IPS-20b (cell line): ENCODE measurements at regions not wholly inside any gene's neighbourhood (a gene's known extent, or its start where the extent isn't known, plus 50 kb on each side); places are given as distances from the start of the nearest gene placed in this dataset.
A peak's percentile ranks its signal among the peaks of the same experiment; 100 is the strongest.

Experiments used
- H3K27ac ChIP-seq: one replicate; pipeline ENCODE4 v1.5.1; 2013; ENCODE audit warnings: low read length
- H3K27me3 ChIP-seq: 2 replicates; pipeline ENCODE4 v1.6.1; 2013; ENCODE audit warnings: mild to moderate bottlenecking, low read length, inconsistent platforms; ENCODE audit not compliant: insufficient read depth
- H3K36me3 ChIP-seq: 2 replicates; pipeline ENCODE4 v1.6.1; 2013; ENCODE audit warnings: low read depth, mild to moderate bottlenecking, inconsistent platforms, low read length, moderate library complexity; ENCODE audit not compliant: insufficient read depth
- H3K4me1 ChIP-seq: 2 replicates; pipeline ENCODE4 v1.6.1; 2013; ENCODE audit warnings: mild to moderate bottlenecking, control low read depth, inconsistent platforms, low read length, moderate library complexity; ENCODE audit not compliant: insufficient read depth
- H3K4me3 ChIP-seq: 2 replicates; pipeline ENCODE4 v1.5.1; 2013; ENCODE audit warnings: mild to moderate bottlenecking, low read length, inconsistent platforms
- H3K9ac ChIP-seq: 2 replicates; pipeline ENCODE4 v1.6.1; 2013; ENCODE audit warnings: low read depth, mild to moderate bottlenecking, inconsistent platforms, low read length, moderate library complexity
- H3K9me3 ChIP-seq: 2 replicates; pipeline ENCODE4 v1.6.1; 2013; ENCODE audit warnings: mild to moderate bottlenecking, low read depth, low read length, inconsistent platforms; ENCODE audit not compliant: insufficient read depth

GRCh38 chr6:14957355-14958059 is 288.4 kb upstream of the JARID2 start:
- H3K4me3 ChIP-seq = no peak overlapping the region
- no peaks in the 10 kb centered on the region for H3K9me3 ChIP-seq
- no peaks in the 10 kb centered on the region for H3K4me1 ChIP-seq
- no peak overlapping the region for H3K9ac ChIP-seq
- no peaks in the 10 kb centered on the region for H3K27me3 ChIP-seq
- H3K36me3 ChIP-seq = no peaks in the 10 kb centered on the region
- no peak overlapping the region for H3K27ac ChIP-seq

DNA sequence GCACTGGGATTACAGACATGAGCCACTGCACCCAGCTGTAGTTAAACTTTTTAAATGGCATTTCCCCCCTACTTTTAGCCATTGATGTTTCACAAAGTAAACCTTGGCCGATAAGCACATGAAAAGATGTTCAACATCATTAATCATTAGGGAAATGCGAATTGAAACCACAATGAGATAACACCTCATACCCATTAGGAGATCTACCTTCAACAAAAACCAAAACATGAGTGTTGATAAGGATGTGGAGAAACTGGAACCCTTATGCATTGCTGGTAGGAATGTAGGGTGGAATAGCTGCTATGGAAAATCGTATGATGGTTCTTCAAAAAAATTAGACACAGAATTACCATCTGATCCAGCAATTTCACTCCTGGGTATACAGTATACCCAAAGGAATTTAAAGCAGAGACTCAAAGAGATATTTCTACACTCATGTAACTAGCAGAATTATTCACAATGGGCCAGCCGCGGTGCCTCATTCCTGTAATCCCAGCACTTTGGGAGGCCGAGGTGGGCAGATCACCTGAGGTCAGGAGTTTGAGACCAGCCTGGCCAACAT is 286.5 kb upstream of the JARID2 start:
- Histone ChIP-seq H3K9me3 (no peaks in the 10 kb centered on the region), H3K4me1 (no peaks in the 10 kb centered on the region), H3K4me3 (no peak overlapping the region), H3K27ac (no peak overlapping the region), H3K27me3 (no peaks in the 10 kb centered on the region), H3K36me3 (no peaks in the 10 kb centered on the region), H3K9ac (no peak overlapping the region)

- no peak overlapping the region for H3K9ac ChIP-seq
- H3K9me3 ChIP-seq = peaks cover 4% of the 10 kb centered on the region; the same call in 1 of the 2 replicates
- H3K4me3 ChIP-seq = no peak overlapping the region
Measured at GRCh38 chr6:14964556-14965270, 281.2 kb upstream of the JARID2 start.

GRCh38 chr6:14965424-14966075 is 280.3 kb upstream of the JARID2 start:
- H3K9ac ChIP-seq = peak overlapping the region; percentile 28; the same call in 1 of the 2 replicates
- H3K9me3 ChIP-seq = peaks cover 4% of the 10 kb centered on the region; the same call in 1 of the 2 replicates
- H3K4me1 ChIP-seq = peaks cover 30% of the 10 kb centered on the region
- H3K27me3 ChIP-seq = no peaks in the 10 kb centered on the region
- H3K4me3 ChIP-seq = no peak overlapping the region
- H3K27ac ChIP-seq = peak overlapping the region; percentile 11
- H3K36me3 ChIP-seq = no peaks in the 10 kb centered on the region

More at GRCh38 chr6:14964556-14965270, 281.2 kb upstream of the JARID2 start:
- Histone ChIP-seq H3K27ac (no peak overlapping the region), H3K27me3 (no peaks in the 10 kb centered on the region), H3K4me1 (peaks cover 27% of the 10 kb centered on the region), H3K36me3 (no peaks in the 10 kb centered on the region)

- no peaks in the 10 kb centered on the region for H3K36me3 ChIP-seq
- peak overlapping the region; percentile 28; the same call in 1 of the 2 replicates for H3K9ac ChIP-seq
- H3K27ac ChIP-seq = peak overlapping the region; percentile 11
- H3K4me1 ChIP-seq = peaks cover 30% of the 10 kb centered on the region
- H3K9me3 ChIP-seq = peaks cover 4% of the 10 kb centered on the region; the same call in 1 of the 2 replicates
- H3K4me3 ChIP-seq = no peak overlapping the region
- H3K27me3 ChIP-seq = no peaks in the 10 kb centered on the region
Measured at GRCh38 chr6:14966096-14966905, 279.6 kb upstream of the JARID2 start.

DNA sequence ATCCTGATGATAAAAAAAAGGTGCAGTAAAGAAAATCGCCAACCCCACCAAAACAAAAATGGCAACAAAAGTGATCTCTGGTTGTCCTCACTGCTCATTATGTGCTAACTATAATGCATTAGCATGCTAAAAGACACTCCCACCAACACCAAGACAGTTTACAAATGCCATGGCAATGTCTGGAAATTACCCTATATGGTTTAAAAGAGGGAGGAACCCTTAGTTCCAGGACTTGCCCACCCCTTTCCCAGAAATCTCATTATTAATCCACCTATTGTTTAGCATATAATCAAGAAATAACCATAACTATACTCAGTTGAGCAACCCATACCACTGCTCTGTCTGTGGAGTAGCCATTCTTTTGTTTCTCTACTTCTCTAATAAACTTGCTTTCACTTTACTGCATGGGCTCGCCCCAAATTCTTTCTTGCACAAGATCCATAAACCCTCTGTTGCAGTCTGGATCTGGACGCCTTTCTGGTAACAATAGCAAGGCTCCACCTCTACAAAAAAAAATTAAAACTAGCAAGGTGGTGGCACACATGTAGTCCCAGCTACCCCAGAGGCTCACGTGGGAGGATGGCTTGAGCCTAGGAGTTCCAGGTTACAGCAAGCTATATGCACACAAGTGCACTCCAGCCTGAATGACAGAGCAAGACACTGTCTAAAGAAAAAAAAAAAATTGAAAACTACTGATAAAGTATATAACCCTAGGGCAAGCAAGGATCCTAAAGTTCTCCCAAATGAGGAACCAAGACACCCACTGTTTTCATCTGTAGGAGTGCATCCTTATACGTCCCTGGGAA is 278.8 kb upstream of the JARID2 start:
- Histone ChIP-seq H3K27ac (no peak overlapping the region), H3K9ac (no peak overlapping the region), H3K9me3 (peaks cover 4% of the 10 kb centered on the region; the same call in 1 of the 2 replicates)

DNA sequence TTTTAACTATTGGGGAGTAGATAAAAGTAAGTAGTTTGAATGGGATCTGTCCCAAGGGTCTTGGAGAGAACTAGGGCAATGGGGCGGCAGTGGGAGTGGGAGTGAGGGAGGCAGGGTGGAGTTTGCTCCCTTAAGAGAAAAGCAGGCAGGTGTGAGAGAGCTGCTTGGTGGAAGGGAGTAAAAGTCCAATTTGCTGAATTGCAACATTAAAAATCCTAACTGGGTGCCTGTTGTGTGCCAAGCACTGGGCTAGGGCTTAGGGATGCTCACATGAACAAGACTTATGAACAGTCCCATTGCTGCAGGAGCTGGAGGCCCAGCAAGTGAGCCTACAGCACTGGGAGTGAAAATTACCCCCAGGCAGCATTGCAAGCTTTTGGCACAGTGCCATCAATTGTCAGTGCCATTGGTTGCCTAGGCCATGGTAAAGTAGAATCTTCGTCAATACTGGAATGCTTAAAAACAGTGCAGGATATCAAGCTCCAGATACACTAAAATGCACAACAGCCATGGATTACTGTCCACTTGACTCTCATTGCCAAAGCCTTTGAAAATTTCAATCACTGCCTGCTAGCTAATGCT is 277.7 kb upstream of the JARID2 start:
- H3K9me3 ChIP-seq = peaks cover 4% of the 10 kb centered on the region; the same call in 1 of the 2 replicates
- no peak overlapping the region for H3K9ac ChIP-seq
- no peaks in the 10 kb centered on the region for H3K27me3 ChIP-seq
- H3K36me3 ChIP-seq = no peaks in the 10 kb centered on the region
- peaks cover 30% of the 10 kb centered on the region for H3K4me1 ChIP-seq
- H3K4me3 ChIP-seq = no peak overlapping the region
- no peak overlapping the region for H3K27ac ChIP-seq

More for the DNA sequence above, 278.8 kb upstream of the JARID2 start:
- H3K27me3 ChIP-seq = no peaks in the 10 kb centered on the region
- no peaks in the 10 kb centered on the region for H3K36me3 ChIP-seq
- H3K4me3 ChIP-seq = no peak overlapping the region
- H3K4me1 ChIP-seq = peaks cover 30% of the 10 kb centered on the region

- Histone ChIP-seq H3K4me1 (peaks cover 31% of the 10 kb centered on the region), H3K36me3 (no peaks in the 10 kb centered on the region)
Measured at GRCh38 chr6:14969126-14969525, 276.7 kb upstream of the JARID2 start.

DNA sequence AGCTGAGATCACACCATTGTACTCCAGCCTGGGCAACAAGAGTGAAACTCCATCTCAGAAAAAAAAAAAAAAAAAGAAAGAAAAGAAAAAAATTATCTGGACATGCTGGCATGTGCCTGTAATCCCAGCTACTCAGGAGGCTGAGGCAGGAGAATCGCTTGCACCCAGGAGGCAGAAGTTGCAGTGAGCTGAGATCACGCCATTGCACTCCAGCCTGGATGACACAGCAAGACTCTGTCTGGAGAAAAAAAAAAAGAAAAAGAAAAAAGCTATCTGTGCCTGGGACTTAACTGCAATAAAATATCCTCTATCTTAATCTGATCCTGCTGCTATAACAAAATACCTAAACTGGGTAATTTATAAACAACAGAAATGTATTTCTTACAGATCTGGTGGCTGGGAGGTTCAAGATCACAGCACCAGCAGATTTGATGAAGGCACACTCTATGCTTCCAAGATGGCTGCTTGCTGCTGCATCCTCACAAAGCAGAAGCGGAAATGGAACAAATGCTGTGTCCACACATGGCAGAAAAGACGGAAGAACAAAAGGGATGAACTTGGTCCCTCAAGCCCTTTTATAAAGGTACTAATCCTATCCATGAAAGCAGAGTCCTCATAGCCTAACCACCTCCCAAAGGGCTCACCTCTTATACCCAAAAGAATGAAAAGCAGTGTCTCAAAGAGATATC is 273.3 kb upstream of the JARID2 start:
- H3K9me3 ChIP-seq = peaks cover 4% of the 10 kb centered on the region; the same call in 1 of the 2 replicates
- H3K27me3 ChIP-seq = no peaks in the 10 kb centered on the region
- no peaks in the 10 kb centered on the region for H3K36me3 ChIP-seq
- peaks cover 15% of the 10 kb centered on the region for H3K4me1 ChIP-seq
- no peak overlapping the region for H3K4me3 ChIP-seq
- H3K27ac ChIP-seq = no peak overlapping the region
- H3K9ac ChIP-seq = no peak overlapping the region

More at GRCh38 chr6:14969126-14969525, 276.7 kb upstream of the JARID2 start:
- H3K4me3 ChIP-seq = no peak overlapping the region
- peaks cover 4% of the 10 kb centered on the region; the same call in 1 of the 2 replicates for H3K9me3 ChIP-seq
- H3K27me3 ChIP-seq = no peaks in the 10 kb centered on the region
- no peak overlapping the region for H3K9ac ChIP-seq
- H3K27ac ChIP-seq = no peak overlapping the region

DNA sequence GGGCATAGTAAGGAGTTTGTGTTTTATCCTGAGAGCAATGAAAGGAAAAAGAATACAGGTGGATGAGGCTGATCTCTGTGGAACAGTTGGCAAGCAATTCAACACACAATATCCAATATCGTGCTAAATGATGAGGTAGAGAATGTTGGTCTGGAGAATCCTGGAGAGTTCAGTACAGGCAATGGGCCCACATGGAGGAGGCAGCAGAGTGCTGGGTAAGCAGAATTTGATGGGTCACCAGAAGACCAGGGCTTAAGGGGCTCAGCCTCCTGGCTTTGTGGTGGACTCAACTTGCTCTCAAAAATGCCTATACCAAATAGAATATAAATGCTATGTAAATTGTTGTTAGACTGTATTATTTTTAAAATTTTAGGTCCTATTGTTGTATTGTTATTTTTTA is 271.5 kb upstream of the JARID2 start:
- H3K36me3 ChIP-seq = no peaks in the 10 kb centered on the region
- H3K4me3 ChIP-seq = no peak overlapping the region
- no peaks in the 10 kb centered on the region for H3K27me3 ChIP-seq
- H3K9me3 ChIP-seq = peaks cover under 1% of the 10 kb centered on the region; the same call in 1 of the 2 replicates
- H3K9ac ChIP-seq = no peak overlapping the region
- no peak overlapping the region for H3K27ac ChIP-seq
- H3K4me1 ChIP-seq = peaks cover 11% of the 10 kb centered on the region; the same call in 1 of the 2 replicates
